ENCODE measurements at regions not wholly inside any gene's neighbourhood (a gene's known extent, or its start where the extent isn't known, plus 50 kb on each side); places are given as distances from the start of the nearest gene placed in this dataset.

- DNase-seq (ENCODE audit: low read depth, low spot score): no peak
These were observed 212.7 kb downstream of the ESM1 start for GRCh38 chr5:54772684-54773083.

- no peak for DNase-seq (ENCODE audit: low read depth, low spot score)
These were observed 213.2 kb downstream of the ESM1 start for GRCh38 chr5:54772231-54772630.

GRCh38 chr5:54769746-54770145, 215.6 kb downstream of the ESM1 start:
- DNase-seq (ENCODE audit: low read depth, low spot score): no peak

DNA sequence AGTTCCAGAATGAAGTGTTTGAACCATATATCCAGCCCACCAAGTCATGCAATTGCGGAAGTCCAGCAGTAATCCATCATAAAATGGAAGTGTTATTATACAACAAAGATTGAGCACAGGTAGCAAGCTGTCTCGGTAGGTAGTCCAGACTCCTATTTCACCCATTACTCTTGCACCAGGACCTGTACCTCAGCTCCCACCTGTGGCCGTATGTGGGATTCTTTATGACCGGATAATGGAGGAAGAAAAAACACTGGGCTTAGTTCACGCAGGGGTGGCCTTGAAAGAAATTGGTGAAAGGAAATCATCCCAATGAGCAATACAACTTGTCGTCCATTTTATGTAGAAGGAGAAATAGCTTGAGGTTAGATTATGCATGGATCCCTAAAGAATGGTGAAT, 216.3 kb downstream of the ESM1 start:
- no peak for DNase-seq (ENCODE audit: low read depth, low spot score)

GRCh38 chr5:54766748-54767147, 218.6 kb downstream of the ESM1 start:
- no peak for DNase-seq (ENCODE audit: low read depth, low spot score)

DNA sequence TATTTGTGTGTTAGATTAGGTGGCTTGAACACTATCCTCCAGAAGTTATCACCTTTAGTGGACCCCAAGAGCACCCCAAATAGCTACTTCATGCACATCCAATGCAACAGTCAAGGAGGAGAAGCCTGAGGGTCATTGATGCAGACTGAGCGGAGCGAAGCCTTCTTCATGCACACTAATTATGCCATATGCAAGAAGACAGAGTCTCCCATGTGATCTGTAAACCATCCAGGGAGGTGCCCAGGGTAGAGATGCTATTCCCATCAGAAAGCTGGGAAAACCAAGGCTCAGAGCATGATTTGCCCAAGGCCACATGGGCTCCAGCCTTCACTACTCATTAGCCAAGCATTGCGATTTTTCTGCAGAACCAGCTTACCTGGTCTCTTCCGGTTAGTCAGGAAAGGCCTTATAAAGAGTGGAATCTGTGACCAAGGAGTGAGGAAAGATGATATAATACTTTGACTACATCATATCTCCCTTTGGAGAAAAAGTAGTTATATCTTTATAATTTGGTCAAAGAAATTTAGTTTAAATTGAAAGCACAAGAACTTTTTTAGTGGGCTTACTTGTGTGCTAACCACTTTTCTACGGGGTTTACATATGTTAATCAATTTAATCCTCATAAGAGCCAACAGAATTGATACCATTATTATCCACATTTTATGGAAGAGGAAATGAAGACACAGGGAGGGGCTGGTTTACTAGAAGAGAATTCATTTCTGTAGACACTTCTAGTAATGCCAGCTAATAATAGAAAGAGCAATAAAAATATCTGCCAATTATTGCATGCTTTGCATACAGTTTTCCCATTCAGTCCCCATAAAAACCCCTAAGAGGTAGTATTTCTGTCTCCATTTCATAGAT, 220.0 kb downstream of the ESM1 start:
- DNase-seq (ENCODE audit: low read depth, low spot score): no peak

GRCh38 chr5:54764102-54765090, 221.0 kb downstream of the ESM1 start:
- DNase-seq (ENCODE audit: low read depth, low spot score): no peak

DNA sequence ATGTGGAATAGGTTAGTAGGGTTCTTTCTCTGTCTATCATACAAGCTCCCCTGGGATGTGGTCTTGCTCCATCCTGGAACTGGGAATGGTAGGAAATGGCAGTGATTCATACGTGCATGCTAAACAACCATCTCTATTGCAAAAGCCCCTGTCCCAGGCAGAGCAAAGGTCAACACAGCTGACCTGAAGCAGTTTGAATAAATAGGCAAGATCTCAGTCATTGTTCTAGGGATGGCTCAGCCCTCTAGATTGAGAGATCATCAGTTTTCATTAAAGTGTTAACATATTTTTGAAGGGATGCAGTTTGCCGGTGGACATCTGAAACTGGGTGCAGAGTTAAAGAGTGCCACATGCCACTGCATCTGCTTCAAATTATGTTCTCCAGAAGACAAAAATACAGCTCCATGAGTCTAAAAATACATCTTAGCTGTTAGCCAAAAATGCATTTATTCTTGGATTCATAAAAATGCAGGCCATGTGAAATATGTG, 224.1 kb downstream of the ESM1 start:
- DNase-seq (ENCODE audit: low read depth, low spot score): no peak

- no peak for DNase-seq (ENCODE audit: low read depth, low spot score)
These were observed 225.0 kb downstream of the ESM1 start for GRCh38 chr5:54760182-54760935.

GRCh38 chr5:54758038-54758437, 227.4 kb downstream of the ESM1 start:
- DNase-seq (ENCODE audit: low read depth, low spot score): no peak

GRCh38 chr5:54757541-54757940, 227.9 kb downstream of the ESM1 start:
- DNase-seq (ENCODE audit: low read depth, low spot score): no peak

DNA sequence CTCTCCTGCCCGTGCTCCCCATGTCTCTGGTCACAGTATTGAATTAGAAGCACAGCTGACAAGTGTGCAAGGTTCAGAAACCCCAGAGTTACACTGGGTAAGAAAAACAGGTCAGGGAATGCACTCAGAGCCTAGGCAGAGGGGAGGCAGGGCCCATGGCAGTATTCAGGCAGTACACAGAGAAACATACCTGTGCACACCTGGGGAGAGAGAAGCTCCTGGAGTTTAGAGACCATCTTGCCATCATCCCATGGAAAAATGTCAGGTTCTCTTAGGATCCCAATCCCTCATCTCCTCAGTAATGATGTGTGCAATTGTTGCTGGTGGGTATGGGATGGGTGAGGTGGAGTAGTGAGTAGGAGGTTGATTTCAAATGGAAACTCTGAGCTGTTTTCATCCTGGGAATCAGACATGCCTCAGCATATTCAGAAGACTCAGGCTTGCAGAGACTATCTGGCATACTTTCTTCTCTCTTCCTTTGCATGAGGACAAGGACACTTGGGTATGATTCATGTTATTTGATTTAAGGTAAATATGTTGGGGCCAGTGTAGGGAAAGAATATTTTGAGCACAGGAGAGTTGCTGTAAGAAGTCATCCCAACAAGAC, 228.5 kb downstream of the ESM1 start:
- no peak for DNase-seq (ENCODE audit: low read depth, low spot score)

- DNase-seq (ENCODE audit: low read depth, low spot score): no peak
These were observed 229.1 kb downstream of the ESM1 start for GRCh38 chr5:54756301-54756700.

DNA sequence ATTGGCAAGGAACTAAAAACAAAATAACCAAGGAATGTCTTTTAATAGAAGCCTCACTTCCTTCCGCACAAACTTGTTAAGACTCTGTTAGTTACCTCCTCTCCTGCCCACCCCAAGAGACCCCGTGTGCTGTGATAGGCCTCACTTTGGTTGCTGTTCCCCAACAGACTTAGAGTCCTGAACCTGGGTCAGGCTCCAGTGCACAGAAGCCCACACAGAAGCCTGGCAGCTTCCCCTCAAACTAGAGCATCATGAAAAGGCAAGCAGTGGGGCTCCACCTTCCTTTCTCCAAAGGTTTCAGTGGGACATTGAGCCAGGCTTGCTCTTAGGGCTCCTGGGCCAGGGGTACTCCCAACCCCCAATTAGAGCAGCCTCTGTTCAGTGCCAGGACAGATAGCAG, 230.5 kb downstream of the ESM1 start:
- no peak for DNase-seq (ENCODE audit: low read depth, low spot score)

DNA sequence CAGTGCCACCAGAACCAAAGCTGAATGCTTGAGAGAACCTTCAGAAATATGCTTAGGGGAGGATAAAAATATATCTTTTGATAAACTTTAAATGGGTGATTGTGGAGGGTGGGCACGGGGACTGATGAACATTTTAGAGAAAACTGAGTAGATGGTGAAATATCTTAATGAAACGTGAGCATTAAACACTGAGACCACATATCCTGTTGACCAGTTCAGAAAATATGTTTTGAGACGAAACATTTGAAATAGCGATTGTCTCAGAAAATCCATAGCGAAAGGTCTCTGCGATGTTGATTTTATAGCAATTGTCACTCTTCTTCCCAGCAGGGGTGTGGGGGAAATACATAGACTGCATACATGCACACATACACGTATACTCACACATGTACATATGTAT, 231.0 kb downstream of the ESM1 start:
- no peak for DNase-seq (ENCODE audit: low read depth, low spot score)

GRCh38 chr5:54753753-54754152, 231.6 kb downstream of the ESM1 start:
- DNase-seq (ENCODE audit: low read depth, low spot score): no peak

DNA sequence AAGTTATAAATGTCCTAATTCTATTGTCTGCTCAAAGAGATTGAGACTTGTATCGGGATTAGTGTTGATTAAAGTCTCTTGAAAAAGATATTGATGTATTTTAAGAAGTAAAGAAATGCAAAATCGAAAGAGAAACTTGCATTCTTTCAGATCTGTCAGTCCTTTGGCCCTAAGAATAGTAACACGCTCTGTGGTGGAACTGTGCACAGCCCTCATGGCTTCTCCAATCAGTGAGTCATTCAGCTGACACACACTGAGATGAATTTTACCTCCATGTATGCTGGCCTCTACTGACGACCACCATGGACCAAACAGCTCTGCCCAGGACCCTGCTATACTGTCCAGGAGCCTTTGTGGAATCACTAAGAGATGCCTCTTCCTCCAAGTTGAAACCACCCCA, 232.4 kb downstream of the ESM1 start:
- DNase-seq (ENCODE audit: low read depth, low spot score): no peak

DNA sequence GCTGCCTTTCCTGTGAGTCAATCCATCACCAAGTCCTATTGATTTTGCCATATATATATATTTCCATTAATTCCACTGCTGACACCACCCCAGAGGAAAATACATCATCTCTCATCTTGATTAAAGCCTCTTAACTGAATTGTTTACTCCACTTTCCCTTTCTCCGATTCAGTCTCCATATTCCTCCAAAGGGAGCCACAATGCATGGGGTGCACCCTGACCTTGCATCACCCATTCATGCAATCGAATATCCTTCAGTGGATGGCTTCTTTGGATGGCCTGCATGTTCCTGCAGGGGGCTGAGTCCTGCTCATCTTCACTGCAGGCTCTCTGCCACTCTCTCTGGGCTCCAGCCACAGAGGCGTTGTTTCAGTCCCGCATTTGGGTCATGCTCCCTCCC, 231.0 kb downstream of the SNX18 start:
- no peak for DNase-seq (ENCODE audit: low read depth, low spot score)

DNA sequence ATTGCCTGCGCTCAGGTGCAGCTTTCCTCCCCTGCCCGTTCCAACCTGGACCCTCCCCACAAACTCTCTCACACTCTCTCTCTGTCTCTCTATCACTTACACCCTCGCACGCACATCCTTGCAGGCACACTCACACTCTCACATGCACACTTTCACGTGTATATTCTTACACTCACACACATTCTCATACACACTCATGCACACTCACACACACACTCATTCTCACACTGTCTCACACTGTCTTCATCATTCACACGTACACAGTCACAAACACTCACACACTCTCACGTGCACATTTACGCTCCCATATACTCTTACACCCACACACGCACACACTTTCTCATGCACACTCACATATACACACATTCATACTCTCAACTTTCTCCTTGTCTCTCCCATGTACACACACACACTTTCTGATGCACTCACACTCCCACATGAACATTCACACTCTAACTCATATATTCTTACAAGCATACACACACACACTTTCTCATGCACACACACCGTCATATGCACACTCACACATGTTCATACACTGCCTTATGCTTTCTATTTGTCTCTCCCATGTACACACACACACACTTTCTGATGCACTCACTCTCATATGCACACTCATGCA, 229.3 kb downstream of the SNX18 start:
- DNase-seq (ENCODE audit: low read depth, low spot score): no peak

- no peak for DNase-seq (ENCODE audit: low read depth, low spot score)
These were observed 228.8 kb downstream of the SNX18 start for GRCh38 chr5:54746346-54746745.

DNA sequence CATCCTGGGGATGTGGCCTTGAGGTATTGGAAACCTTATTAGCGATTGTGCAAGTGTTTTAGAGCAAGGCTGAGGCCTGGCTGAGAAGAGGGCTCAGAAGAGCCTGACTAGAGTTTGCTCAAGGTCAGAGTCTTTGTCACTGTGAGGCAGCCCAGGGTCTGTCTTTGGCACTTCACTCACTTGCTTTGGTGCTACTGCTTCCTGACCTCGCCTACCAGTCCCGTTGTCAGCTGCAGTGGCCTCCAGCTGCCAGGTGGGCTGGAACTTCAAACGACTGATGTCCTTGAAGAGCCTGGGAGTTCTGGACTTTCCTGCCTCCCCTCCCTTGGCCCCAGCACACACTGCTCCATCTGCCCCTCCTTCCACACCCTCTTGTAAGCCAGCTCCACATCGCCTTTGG, 228.0 kb downstream of the SNX18 start:
- DNase-seq (ENCODE audit: low read depth, low spot score): no peak
